ENCODE measurements at regions not wholly inside any gene's neighbourhood (a gene's known extent, or its start where the extent isn't known, plus 50 kb on each side); places are given as distances from the start of the nearest gene placed in this dataset.

DNA sequence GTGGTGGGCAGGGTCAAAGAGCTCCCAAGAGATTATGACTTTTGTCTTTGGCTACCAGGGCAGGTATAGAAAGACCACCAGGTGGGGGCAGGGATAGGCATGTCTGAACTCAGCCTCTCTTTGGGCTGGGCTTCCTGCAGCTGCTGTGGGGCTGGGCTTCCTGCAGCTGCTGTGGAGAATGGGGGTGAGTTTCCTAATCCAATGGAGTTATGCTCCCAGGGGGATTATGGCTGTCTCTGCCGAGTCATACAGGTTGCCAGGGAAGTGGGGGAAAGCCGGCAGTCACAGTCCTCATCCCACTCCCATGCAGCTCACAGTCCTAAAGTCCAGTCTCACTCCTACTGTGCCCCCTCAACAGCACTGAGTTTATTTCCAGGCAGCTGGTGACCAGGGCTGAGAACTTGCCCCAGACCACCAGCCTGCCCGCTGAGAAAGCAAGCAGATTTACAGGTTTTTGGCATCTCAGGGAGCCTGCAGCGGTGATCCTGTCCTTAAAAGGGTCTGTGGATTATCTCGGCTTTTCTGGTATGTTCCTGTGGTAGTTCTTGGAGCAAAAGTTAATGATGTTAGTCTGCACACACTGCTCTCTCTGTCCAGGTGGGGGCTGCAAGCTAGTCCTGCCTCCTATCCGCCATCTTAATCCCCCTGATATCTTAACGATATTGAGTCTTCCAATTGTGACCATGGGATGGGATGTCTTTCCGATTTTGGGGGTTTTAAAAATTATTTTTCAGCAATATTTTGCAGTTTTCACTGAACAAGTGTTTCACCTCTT lies 133.4 kb downstream of the RTL9 start:
- Histone ChIP-seq H3K4me3 (no peak overlapping the region), H3K27ac (no peak overlapping the region), H3K9me3 (no peaks in the 10 kb centered on the region), H3K36me3 (replicated peaks in 1 of 2; ENCODE audit: insufficient read depth in 1 of 2, low read depth in 2 of 2) (no peaks in the 10 kb centered on the region), H3K4me1 (no peaks in the 10 kb centered on the region), H3K27me3 (no peaks in the 10 kb centered on the region)
- ATAC-seq (no peak), DNase-seq (no peak)
- TF ChIP-seq POLR2A (IDR thresholded peaks at IDR 0.05), result no peak
- intact Hi-C loops (cut with DNase I), result no loop called here
- 76 to 80% methylated on average over 4 to 8 of the region's 8 CpGs for WGBS, 2 donors

DNA sequence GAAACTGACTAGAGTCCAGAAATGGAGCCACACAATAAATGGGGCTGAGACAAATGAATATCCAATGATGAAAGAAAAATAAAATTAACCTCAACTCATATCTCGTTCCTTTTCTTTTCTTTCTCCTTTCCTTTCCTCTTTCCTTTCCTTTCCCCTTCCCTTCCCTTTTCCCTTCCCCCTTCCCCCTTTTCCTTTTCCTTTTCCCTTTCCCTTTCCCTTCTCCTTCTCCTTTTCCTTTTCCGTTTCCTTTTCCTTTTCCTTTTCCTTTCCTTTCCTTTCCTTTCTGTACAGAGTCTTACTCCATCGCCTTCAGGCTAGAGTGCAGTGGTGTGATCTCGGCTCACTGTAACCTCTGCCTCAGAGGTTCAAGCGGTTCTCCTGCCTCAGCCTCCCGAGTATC lies 146.3 kb downstream of the RTL9 start:
- DNase-seq (no peak), ATAC-seq (no peak)
- Histone ChIP-seq H3K9me3 (no peaks in the 10 kb centered on the region), H3K27ac (no peak overlapping the region), H3K4me3 (no peak overlapping the region), H3K27me3 (no peaks in the 10 kb centered on the region), H3K36me3 (replicated peaks in 1 of 2; ENCODE audit: insufficient read depth in 1 of 2, low read depth in 2 of 2) (no peaks in the 10 kb centered on the region), H3K4me1 (no peaks in the 10 kb centered on the region)
- intact Hi-C loops (cut with DNase I), result no loop called here
- WGBS, 2 donors, result 82 to 85% methylated on average over 5 to 6 of the region's 6 CpGs
- TF ChIP-seq POLR2A (IDR thresholded peaks at IDR 0.05), result no peak
- TF ChIP-seq, protein P1, sequence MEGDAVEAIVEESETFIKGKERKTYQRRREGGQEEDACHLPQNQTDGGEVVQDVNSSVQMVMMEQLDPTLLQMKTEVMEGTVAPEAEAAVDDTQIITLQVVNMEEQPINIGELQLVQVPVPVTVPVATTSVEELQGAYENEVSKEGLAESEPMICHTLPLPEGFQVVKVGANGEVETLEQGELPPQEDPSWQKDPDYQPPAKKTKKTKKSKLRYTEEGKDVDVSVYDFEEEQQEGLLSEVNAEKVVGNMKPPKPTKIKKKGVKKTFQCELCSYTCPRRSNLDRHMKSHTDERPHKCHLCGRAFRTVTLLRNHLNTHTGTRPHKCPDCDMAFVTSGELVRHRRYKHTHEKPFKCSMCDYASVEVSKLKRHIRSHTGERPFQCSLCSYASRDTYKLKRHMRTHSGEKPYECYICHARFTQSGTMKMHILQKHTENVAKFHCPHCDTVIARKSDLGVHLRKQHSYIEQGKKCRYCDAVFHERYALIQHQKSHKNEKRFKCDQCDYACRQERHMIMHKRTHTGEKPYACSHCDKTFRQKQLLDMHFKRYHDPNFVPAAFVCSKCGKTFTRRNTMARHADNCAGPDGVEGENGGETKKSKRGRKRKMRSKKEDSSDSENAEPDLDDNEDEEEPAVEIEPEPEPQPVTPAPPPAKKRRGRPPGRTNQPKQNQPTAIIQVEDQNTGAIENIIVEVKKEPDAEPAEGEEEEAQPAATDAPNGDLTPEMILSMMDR (IDR thresholded peaks at IDR 0.05), result no peak

DNA sequence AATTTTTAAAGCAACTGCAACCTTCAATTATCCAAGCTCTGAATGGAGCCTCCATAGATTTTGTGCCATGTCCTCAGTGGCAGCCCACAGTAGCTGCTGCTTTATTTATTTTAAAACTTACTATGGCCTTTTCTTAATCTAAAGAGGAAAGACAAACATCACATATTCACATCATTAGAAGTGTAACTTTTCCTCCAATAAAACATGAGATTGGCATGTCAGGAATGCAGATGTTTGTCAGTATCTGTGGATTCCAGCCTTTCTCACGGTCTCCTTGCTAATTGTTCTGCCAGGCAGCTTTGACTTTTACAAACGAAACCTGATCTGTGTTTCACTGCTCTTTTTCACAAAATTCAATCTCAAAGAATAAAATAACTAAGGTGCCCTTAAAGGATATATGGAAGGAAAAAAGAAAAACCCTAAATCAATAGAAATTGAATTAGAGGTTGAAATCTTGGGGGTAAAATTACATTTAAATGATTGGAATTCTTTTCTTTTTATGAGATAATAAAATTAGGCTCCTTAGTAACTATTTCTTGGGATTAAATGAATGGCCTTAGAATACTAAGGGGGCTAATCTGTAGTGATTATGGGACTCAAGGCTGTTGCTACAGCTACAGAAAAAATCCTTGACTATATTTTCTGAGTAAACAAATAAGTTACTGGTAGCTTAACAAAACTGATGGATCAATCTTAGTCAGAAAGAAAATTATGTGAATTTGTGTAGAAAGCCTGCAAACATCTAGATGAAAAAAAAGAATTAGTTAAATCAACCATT lies 151.3 kb downstream of the RTL9 start:
- H3K4me3 ChIP-seq, result no peak overlapping the region
- no peak for DNase-seq
- no peaks in the 10 kb centered on the region for H3K36me3 ChIP-seq (replicated peaks in 1 of 2; ENCODE audit: insufficient read depth in 1 of 2, low read depth in 2 of 2)
- H3K27ac ChIP-seq, result no peak overlapping the region
- TF ChIP-seq, protein P1 (IDR thresholded peaks at IDR 0.05), result no peak
- TF ChIP-seq POLR2A (IDR thresholded peaks at IDR 0.05), result no peak
- H3K4me1 ChIP-seq, result no peaks in the 10 kb centered on the region
- no peaks in the 10 kb centered on the region for H3K27me3 ChIP-seq
- intact Hi-C loops (cut with DNase I), result no loop called here
- no peaks in the 10 kb centered on the region for H3K9me3 ChIP-seq
- 18 to 29% methylated on average over 2 of the region's 2 CpGs for WGBS, 2 donors
- ATAC-seq, result no peak

DNA sequence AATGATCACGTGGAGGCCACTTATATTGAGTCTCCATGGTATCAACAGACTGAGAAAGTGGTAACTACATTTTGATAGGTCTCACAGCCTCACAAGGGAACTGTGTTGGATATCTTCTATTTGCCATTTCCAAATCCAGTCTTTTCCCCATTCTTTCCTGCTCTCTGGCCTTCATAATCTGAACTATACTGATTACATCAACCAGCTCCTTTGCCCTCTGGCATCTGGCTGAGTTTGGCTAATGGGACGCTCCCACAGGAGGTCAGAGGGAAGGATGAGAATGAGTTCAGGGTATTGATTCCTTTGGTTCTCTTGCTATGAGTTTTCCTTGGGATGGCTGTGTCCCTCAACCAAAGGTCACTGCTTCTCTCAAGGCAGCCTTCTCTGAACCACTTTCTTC lies 152.6 kb downstream of the RTL9 start:
- no peak overlapping the region for H3K4me3 ChIP-seq
- no peaks in the 10 kb centered on the region for H3K36me3 ChIP-seq (replicated peaks in 1 of 2; ENCODE audit: insufficient read depth in 1 of 2, low read depth in 2 of 2)
- no peaks in the 10 kb centered on the region for H3K27me3 ChIP-seq
- intact Hi-C loops (cut with DNase I), result no loop called here
- H3K4me1 ChIP-seq, result no peaks in the 10 kb centered on the region
- no peak overlapping the region for H3K27ac ChIP-seq
- no peaks in the 10 kb centered on the region for H3K9me3 ChIP-seq
- DNase-seq (no peak), ATAC-seq (no peak)
- 78 to 86% methylated on average over 2 of the region's 2 CpGs for WGBS, 2 donors
- no peak for TF ChIP-seq POLR2A (IDR thresholded peaks at IDR 0.05)
- TF ChIP-seq, protein P1 (IDR thresholded peaks at IDR 0.05), result no peak

DNA sequence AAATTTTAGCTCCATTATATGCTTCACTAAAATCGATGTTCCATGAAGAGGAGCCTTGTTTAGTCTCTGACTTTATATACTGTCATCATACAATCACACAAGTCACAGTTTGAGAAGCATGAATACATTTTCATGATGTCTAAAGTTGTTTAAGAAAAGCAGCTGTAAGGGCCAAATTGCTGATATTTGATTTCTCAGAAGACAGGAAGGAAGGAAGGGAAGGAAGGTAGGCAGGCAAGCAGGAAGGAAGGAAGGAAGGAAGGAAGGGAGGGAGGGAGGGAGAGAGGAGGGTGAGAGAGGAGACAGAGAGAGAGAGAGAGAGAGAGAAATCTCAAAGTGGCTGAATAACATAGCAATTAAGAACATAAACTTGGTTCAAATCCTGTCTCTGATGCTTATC lies 153.7 kb downstream of the RTL9 start:
- Histone ChIP-seq H3K4me3 (no peak overlapping the region), H3K9me3 (no peaks in the 10 kb centered on the region), H3K36me3 (replicated peaks in 1 of 2; ENCODE audit: insufficient read depth in 1 of 2, low read depth in 2 of 2) (no peaks in the 10 kb centered on the region), H3K27me3 (no peaks in the 10 kb centered on the region), H3K27ac (no peak overlapping the region), H3K4me1 (no peaks in the 10 kb centered on the region)
- intact Hi-C loops (cut with DNase I), result no loop called here
- no peak for ATAC-seq
- WGBS, 2 donors, result 43 to 67% methylated on average over 1 of the region's 1 CpG
- TF ChIP-seq POLR2A (IDR thresholded peaks at IDR 0.05), result no peak
- TF ChIP-seq, protein P1 (IDR thresholded peaks at IDR 0.05), result no peak
- DNase-seq, result no peak

Measured in body of pancreas (tissue), 4 donors.